C4-2B (cell line): ENCODE measurements at regions not wholly inside any gene's neighbourhood (a gene's known extent, or its start where the extent isn't known, plus 50 kb on each side); places are given as distances from the start of the nearest gene placed in this dataset.

Experiments used
- CTCF ChIP-seq: fragments of 450-650 bp; conservative IDR thresholded peaks from 2 replicates; pipeline ENCODE4 v1.5.1; 2017; ENCODE audit warnings: mild to moderate bottlenecking
- ZFX ChIP-seq: fragments of 450-650 bp; IDR thresholded peaks from 2 replicates; pipeline ENCODE4 v1.6.1; 2017

- TF ChIP-seq CTCF = no peak
- TF ChIP-seq ZFX = no peak
Measured at GRCh38 chr6:22030730-22031619, 265.9 kb downstream of the PRL start.
